ENCODE measurements at regions not wholly inside any gene's neighbourhood (a gene's known extent, or its start where the extent isn't known, plus 50 kb on each side); places are given as distances from the start of the nearest gene placed in this dataset.

GRCh38 chr2:122863532-122863931, 1108.1 kb downstream of the TSN start:
- H3K36me3 ChIP-seq, result no peaks in the 10 kb centered on the region
- TF ChIP-seq CTCF (IDR thresholded peaks at IDR 0.05), result no peak

DNA sequence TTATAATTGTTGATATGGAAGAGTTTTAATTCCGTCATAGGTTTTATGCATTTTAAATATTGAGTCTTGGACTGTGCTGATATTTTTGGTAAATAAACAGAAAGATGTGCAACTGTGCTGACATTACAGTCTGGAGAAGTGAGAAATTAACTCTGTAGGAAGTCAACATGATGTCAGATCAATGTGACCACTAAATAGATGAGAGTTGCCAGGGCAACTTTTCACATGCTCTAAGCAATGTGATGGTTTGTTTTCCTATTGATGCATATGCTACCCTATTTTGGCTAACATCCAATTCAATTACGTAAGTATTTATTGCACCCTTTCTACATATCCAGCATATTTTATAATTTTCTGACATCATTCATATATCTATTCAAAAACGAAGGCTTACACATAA, 1109.3 kb downstream of the TSN start:
- H3K27me3 ChIP-seq, result no peaks in the 10 kb centered on the region
- DNase-seq, result no peak
- H3K9me3 ChIP-seq, result no peaks in the 10 kb centered on the region
- no peaks in the 10 kb centered on the region for H3K36me3 ChIP-seq
- H3K4me3 ChIP-seq, result no peak overlapping the region
- H3K27ac ChIP-seq, result no peak overlapping the region
- intact Hi-C loops (cut with DNase I; ENCODE audit: low total_unique reads), result no loop called here
- H3K4me1 ChIP-seq, result no peaks in the 10 kb centered on the region
- TF ChIP-seq CTCF (IDR thresholded peaks at IDR 0.05), result no peak

More at GRCh38 chr2:122863532-122863931, 1108.1 kb downstream of the TSN start:
- intact Hi-C loops (cut with DNase I; ENCODE audit: low total_unique reads), result no loop called here
- no peak for DNase-seq
- Histone ChIP-seq H3K4me1 (no peaks in the 10 kb centered on the region), H3K27ac (no peak overlapping the region), H3K27me3 (no peaks in the 10 kb centered on the region), H3K9me3 (no peaks in the 10 kb centered on the region), H3K4me3 (no peak overlapping the region)

GRCh38 chr2:122866095-122866494, 1110.6 kb downstream of the TSN start:
- no peak for DNase-seq
- no peaks in the 10 kb centered on the region for H3K27me3 ChIP-seq
- intact Hi-C loops (cut with DNase I; ENCODE audit: low total_unique reads), result no loop called here

DNA sequence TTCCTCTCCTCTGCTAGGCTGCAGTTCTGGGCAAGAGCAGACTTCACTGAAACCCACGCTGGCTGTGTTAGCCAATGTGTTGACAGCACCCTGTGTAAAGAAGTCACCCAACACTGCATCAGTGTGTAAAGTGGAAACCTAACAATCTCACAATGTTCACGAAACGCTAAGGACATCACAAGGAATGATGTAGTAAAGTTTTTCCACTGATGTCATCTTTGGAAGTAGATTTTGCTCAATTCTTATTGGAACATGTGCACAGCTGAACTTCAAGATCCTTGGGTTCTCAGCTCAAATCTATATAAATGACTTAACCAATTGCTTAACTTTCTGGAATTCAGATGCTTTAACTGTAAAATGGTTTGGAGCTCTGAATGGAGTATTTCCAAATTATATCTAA, 1112.5 kb downstream of the TSN start:
- no peaks in the 10 kb centered on the region for H3K9me3 ChIP-seq
- TF ChIP-seq CTCF (IDR thresholded peaks at IDR 0.05), result no peak
- H3K27ac ChIP-seq, result no peak overlapping the region
- H3K36me3 ChIP-seq, result no peaks in the 10 kb centered on the region
- H3K4me3 ChIP-seq, result no peak overlapping the region
- no peaks in the 10 kb centered on the region for H3K27me3 ChIP-seq
- no peak for DNase-seq
- intact Hi-C loops (cut with DNase I; ENCODE audit: low total_unique reads), result no loop called here
- no peaks in the 10 kb centered on the region for H3K4me1 ChIP-seq

More at GRCh38 chr2:122866095-122866494, 1110.6 kb downstream of the TSN start:
- no peak for TF ChIP-seq CTCF (IDR thresholded peaks at IDR 0.05)
- H3K27ac ChIP-seq, result no peak overlapping the region
- H3K4me1 ChIP-seq, result no peaks in the 10 kb centered on the region
- H3K36me3 ChIP-seq, result no peaks in the 10 kb centered on the region
- H3K9me3 ChIP-seq, result no peaks in the 10 kb centered on the region
- no peak overlapping the region for H3K4me3 ChIP-seq

GRCh38 chr2:122868646-122869275, 1113.3 kb downstream of the TSN start:
- DNase-seq, result no peak
- Histone ChIP-seq H3K36me3 (no peaks in the 10 kb centered on the region), H3K4me3 (no peak overlapping the region), H3K27me3 (no peaks in the 10 kb centered on the region), H3K9me3 (no peaks in the 10 kb centered on the region), H3K4me1 (no peaks in the 10 kb centered on the region), H3K27ac (no peak overlapping the region)
- no peak for TF ChIP-seq CTCF (IDR thresholded peaks at IDR 0.05)
- intact Hi-C loops (cut with DNase I; ENCODE audit: low total_unique reads), result no loop called here

GRCh38 chr2:122873951-122874350, 1118.5 kb downstream of the TSN start:
- intact Hi-C loops (cut with DNase I; ENCODE audit: low total_unique reads), result no loop called here

More at GRCh38 chr2:122873951-122874350, 1118.5 kb downstream of the TSN start:
- H3K9me3 ChIP-seq, result no peaks in the 10 kb centered on the region
- TF ChIP-seq CTCF (IDR thresholded peaks at IDR 0.05), result no peak
- no peaks in the 10 kb centered on the region for H3K4me1 ChIP-seq
- DNase-seq, result no peak
- no peaks in the 10 kb centered on the region for H3K27me3 ChIP-seq
- H3K27ac ChIP-seq, result no peak overlapping the region
- H3K36me3 ChIP-seq, result no peaks in the 10 kb centered on the region
- no peak overlapping the region for H3K4me3 ChIP-seq
